ENCODE measurements at regions not wholly inside any gene's neighbourhood (a gene's known extent, or its start where the extent isn't known, plus 50 kb on each side); places are given as distances from the start of the nearest gene placed in this dataset.

GRCh38 chr9:108803428-108804065 is 52.2 kb downstream of the ACTL7B start:
- no peaks in the 10 kb centered on the region for H3K36me3 ChIP-seq (ENCODE audit: insufficient read depth)
- no peak overlapping the region for H2AFZ ChIP-seq (ENCODE audit: low read depth)
- H3K4me3 ChIP-seq (IDR thresholded peaks at IDR 0.05; ENCODE audit: insufficient read depth, low read depth, low read length): no peak overlapping the region
- no peaks in the 10 kb centered on the region for H4K20me1 ChIP-seq (ENCODE audit: insufficient read depth)
- H3K79me2 ChIP-seq (ENCODE audit: insufficient read depth, low read depth): no peaks in the 10 kb centered on the region
- H3K9ac ChIP-seq: no peak overlapping the region
- no peak for TF ChIP-seq CTCF (conservative IDR thresholded peaks at IDR 0.05; ENCODE audit: low read depth, low read length)
- no peak overlapping the region for H3K27ac ChIP-seq
- no peaks in the 10 kb centered on the region for H3K4me1 ChIP-seq (ENCODE audit: low read depth, poor library complexity, severe bottlenecking)
- H3K27me3 ChIP-seq (ENCODE audit: insufficient read depth, low read depth): no peaks in the 10 kb centered on the region
- no peak overlapping the region for H3K4me2 ChIP-seq

GRCh38 chr9:108802967-108803366 is 52.8 kb downstream of the ACTL7B start:
- Histone ChIP-seq H3K36me3 (ENCODE audit: insufficient read depth) (no peaks in the 10 kb centered on the region), H3K9ac (no peak overlapping the region), H3K27ac (no peak overlapping the region), H3K27me3 (ENCODE audit: insufficient read depth, low read depth) (no peaks in the 10 kb centered on the region), H4K20me1 (ENCODE audit: insufficient read depth) (no peaks in the 10 kb centered on the region), H3K4me1 (ENCODE audit: low read depth, poor library complexity, severe bottlenecking) (no peaks in the 10 kb centered on the region), H2AFZ (ENCODE audit: low read depth) (no peak overlapping the region), H3K4me2 (no peak overlapping the region), H3K79me2 (ENCODE audit: insufficient read depth, low read depth) (no peaks in the 10 kb centered on the region), H3K4me3 (IDR thresholded peaks at IDR 0.05; ENCODE audit: insufficient read depth, low read depth, low read length) (no peak overlapping the region)
- no peak for TF ChIP-seq CTCF (conservative IDR thresholded peaks at IDR 0.05; ENCODE audit: low read depth, low read length)

- Histone ChIP-seq H3K27me3 (ENCODE audit: insufficient read depth, low read depth) (no peaks in the 10 kb centered on the region), H3K79me2 (ENCODE audit: insufficient read depth, low read depth) (no peaks in the 10 kb centered on the region), H4K20me1 (ENCODE audit: insufficient read depth) (no peaks in the 10 kb centered on the region), H3K9ac (no peak overlapping the region), H3K27ac (no peak overlapping the region), H3K4me2 (no peak overlapping the region), H3K4me1 (ENCODE audit: low read depth, poor library complexity, severe bottlenecking) (no peaks in the 10 kb centered on the region), H3K4me3 (IDR thresholded peaks at IDR 0.05; ENCODE audit: insufficient read depth, low read depth, low read length) (no peak overlapping the region), H3K36me3 (ENCODE audit: insufficient read depth) (no peaks in the 10 kb centered on the region), H2AFZ (ENCODE audit: low read depth) (no peak overlapping the region)
- no peak for TF ChIP-seq CTCF (conservative IDR thresholded peaks at IDR 0.05; ENCODE audit: low read depth, low read length)
Measured at GRCh38 chr9:108801949-108802348, 53.8 kb downstream of the ACTL7B start.

- TF ChIP-seq CTCF (conservative IDR thresholded peaks at IDR 0.05; ENCODE audit: low read depth, low read length): no peak
- H3K27me3 ChIP-seq (ENCODE audit: insufficient read depth, low read depth): no peaks in the 10 kb centered on the region
- H3K4me2 ChIP-seq: no peak overlapping the region
- H3K4me1 ChIP-seq (ENCODE audit: low read depth, poor library complexity, severe bottlenecking): no peaks in the 10 kb centered on the region
- H3K36me3 ChIP-seq (ENCODE audit: insufficient read depth): no peaks in the 10 kb centered on the region
- H3K27ac ChIP-seq: no peak overlapping the region
- no peak overlapping the region for H2AFZ ChIP-seq (ENCODE audit: low read depth)
- H4K20me1 ChIP-seq (ENCODE audit: insufficient read depth): no peaks in the 10 kb centered on the region
- no peaks in the 10 kb centered on the region for H3K79me2 ChIP-seq (ENCODE audit: insufficient read depth, low read depth)
- H3K9ac ChIP-seq: no peak overlapping the region
- no peak overlapping the region for H3K4me3 ChIP-seq (IDR thresholded peaks at IDR 0.05; ENCODE audit: insufficient read depth, low read depth, low read length)
Measured at GRCh38 chr9:108800632-108801099, 55.1 kb downstream of the ACTL7B start.

Data from KMS-11 (cell line).